H1 (cell line): ENCODE measurements at regions not wholly inside any gene's neighbourhood (a gene's known extent, or its start where the extent isn't known, plus 50 kb on each side); places are given as distances from the start of the nearest gene placed in this dataset.

ENCODE experiments used
- POLR2AphosphoS5 ChIP-seq: IDR thresholded peaks from 2 replicates; pipeline ENCODE4 v1.6.1; 2011; ENCODE audit warnings: low read depth, low read length
- TF ChIP-seq, protein P1 (sequence below), 3 experiments: IDR thresholded peaks; 1 replicate in 2 of 3; 2 replicates in 1 of 3; pipeline versions ENCODE4 v1.5.1 to v1.6.1; 2011; ENCODE audit warnings: low read length in 3 of 3, mild to moderate bottlenecking in 3 of 3, inconsistent platforms in 2 of 3, low read depth in 1 of 3, moderate library complexity in 1 of 3; ENCODE audit not compliant: insufficient read depth in 1 of 3; ENCODE audit errors: control extremely low read depth in 1 of 3

- TF ChIP-seq, protein P1, sequence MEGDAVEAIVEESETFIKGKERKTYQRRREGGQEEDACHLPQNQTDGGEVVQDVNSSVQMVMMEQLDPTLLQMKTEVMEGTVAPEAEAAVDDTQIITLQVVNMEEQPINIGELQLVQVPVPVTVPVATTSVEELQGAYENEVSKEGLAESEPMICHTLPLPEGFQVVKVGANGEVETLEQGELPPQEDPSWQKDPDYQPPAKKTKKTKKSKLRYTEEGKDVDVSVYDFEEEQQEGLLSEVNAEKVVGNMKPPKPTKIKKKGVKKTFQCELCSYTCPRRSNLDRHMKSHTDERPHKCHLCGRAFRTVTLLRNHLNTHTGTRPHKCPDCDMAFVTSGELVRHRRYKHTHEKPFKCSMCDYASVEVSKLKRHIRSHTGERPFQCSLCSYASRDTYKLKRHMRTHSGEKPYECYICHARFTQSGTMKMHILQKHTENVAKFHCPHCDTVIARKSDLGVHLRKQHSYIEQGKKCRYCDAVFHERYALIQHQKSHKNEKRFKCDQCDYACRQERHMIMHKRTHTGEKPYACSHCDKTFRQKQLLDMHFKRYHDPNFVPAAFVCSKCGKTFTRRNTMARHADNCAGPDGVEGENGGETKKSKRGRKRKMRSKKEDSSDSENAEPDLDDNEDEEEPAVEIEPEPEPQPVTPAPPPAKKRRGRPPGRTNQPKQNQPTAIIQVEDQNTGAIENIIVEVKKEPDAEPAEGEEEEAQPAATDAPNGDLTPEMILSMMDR (IDR thresholded peaks at IDR 0.05; ENCODE audit: control extremely low read depth in 1 of 3, insufficient read depth in 1 of 3, low read depth in 1 of 3, low read length in 3 of 3), result no peak
- TF ChIP-seq POLR2AphosphoS5, result no peak
Observed at GRCh38 chr3:74546426-74546825, 68.0 kb downstream of the CNTN3 start (continued).
